Thoracic aorta (tissue), 2 donors: ENCODE measurements at regions not wholly inside any gene's neighbourhood (a gene's known extent, or its start where the extent isn't known, plus 50 kb on each side); places are given as distances from the start of the nearest gene placed in this dataset.

Experiments
- ATAC-seq: fragments of 150-250 bp; one replicate; pipeline ENCODE4 v1.8.0; 2017; ENCODE audit warnings: low read depth; ENCODE audit not compliant: insufficient number of reproducible peaks, low FRiP score
- DNase-seq: peaks from one replicate; pipeline ENCODE4 v3.0.0-alpha.2; 2020; ENCODE audit warnings: low spot score
- H3K27ac ChIP-seq, 2 donors: fragments of 200-600 bp; sonication (generic); 1 replicate in 1 of 2; 2 replicates in 1 of 2; pipeline ENCODE4 v1.5.1; 2016; ENCODE audit warnings: mild to moderate bottlenecking in 2 of 2, moderate library complexity in 2 of 2
- H3K27me3 ChIP-seq: fragments of 200-600 bp; sonication (generic); replicated peaks from 2 replicates; pipeline ENCODE4 v1.6.0; 2016; ENCODE audit warnings: mild to moderate bottlenecking; ENCODE audit not compliant: insufficient read depth
- H3K36me3 ChIP-seq: fragments of 200-600 bp; sonication (generic); one replicate; pipeline ENCODE4 v1.5.1; 2016
- H3K4me1 ChIP-seq, 2 donors: fragments of 200-600 bp; sonication (generic); 1 replicate in 1 of 2; 2 replicates in 1 of 2; pipeline versions ENCODE4 v1.5.1 to v1.6.0; 2016; ENCODE audit warnings: low read depth in 2 of 2, mild to moderate bottlenecking in 1 of 2; ENCODE audit not compliant: control insufficient read depth in 1 of 2
- H3K4me3 ChIP-seq: fragments of 200-600 bp; sonication (generic); 2 replicates; pipeline ENCODE4 v1.5.1; 2016; ENCODE audit warnings: mild to moderate bottlenecking
- H3K9me3 ChIP-seq: fragments of 200-600 bp; sonication (generic); 2 replicates; pipeline ENCODE4 v1.5.1; 2016
- CTCF ChIP-seq: fragments of 200-600 bp; sonication (generic); IDR thresholded peaks from one replicate; pipeline ENCODE4 v1.5.1; 2019; ENCODE audit warnings: antibody characterized with exemption

- Histone ChIP-seq H3K4me3 (no peak overlapping the region), H3K4me1 (no peaks in the 10 kb centered on the region), H3K27me3 (no peaks in the 10 kb centered on the region), H3K27ac (no peak overlapping the region), H3K9me3 (no peaks in the 10 kb centered on the region), H3K36me3 (no peaks in the 10 kb centered on the region)
- DNase-seq (no peak), ATAC-seq (no peak)
- TF ChIP-seq CTCF, result no peak
Observed at GRCh38 chr12:87608321-87608720, 420.9 kb downstream of the C12orf50 start.

GRCh38 chr12:87603727-87604126, 425.5 kb downstream of the C12orf50 start:
- Histone ChIP-seq H3K36me3 (no peaks in the 10 kb centered on the region), H3K27me3 (no peaks in the 10 kb centered on the region), H3K4me1 (no peaks in the 10 kb centered on the region), H3K9me3 (no peaks in the 10 kb centered on the region), H3K4me3 (no peak overlapping the region), H3K27ac (no peak overlapping the region)
- no peak for DNase-seq
- TF ChIP-seq CTCF, result no peak
- ATAC-seq, result no peak

- Histone ChIP-seq H3K4me1 (no peaks in the 10 kb centered on the region), H3K27ac (no peak overlapping the region), H3K9me3 (no peaks in the 10 kb centered on the region), H3K36me3 (no peaks in the 10 kb centered on the region), H3K27me3 (no peaks in the 10 kb centered on the region), H3K4me3 (no peak overlapping the region)
- no peak for ATAC-seq
- no peak for DNase-seq
- no peak for TF ChIP-seq CTCF
Observed at GRCh38 chr12:87599459-87599858, 429.7 kb downstream of the C12orf50 start.

GRCh38 chr12:87597114-87597513, 432.1 kb downstream of the C12orf50 start:
- Histone ChIP-seq H3K27ac (no peak overlapping the region), H3K4me3 (no peak overlapping the region), H3K9me3 (no peaks in the 10 kb centered on the region), H3K27me3 (no peaks in the 10 kb centered on the region), H3K4me1 (no peaks in the 10 kb centered on the region), H3K36me3 (no peaks in the 10 kb centered on the region)
- no peak for DNase-seq
- no peak for ATAC-seq
- no peak for TF ChIP-seq CTCF

GRCh38 chr12:87596636-87597035, 432.6 kb downstream of the C12orf50 start:
- Histone ChIP-seq H3K9me3 (no peaks in the 10 kb centered on the region), H3K27ac (no peak overlapping the region), H3K4me1 (no peaks in the 10 kb centered on the region), H3K4me3 (no peak overlapping the region), H3K27me3 (no peaks in the 10 kb centered on the region), H3K36me3 (no peaks in the 10 kb centered on the region)
- no peak for ATAC-seq
- TF ChIP-seq CTCF, result no peak
- DNase-seq, result no peak
